ENCODE measurements at regions not wholly inside any gene's neighbourhood (a gene's known extent, or its start where the extent isn't known, plus 50 kb on each side); places are given as distances from the start of the nearest gene placed in this dataset.

GRCh38 chr2:128380961-128381938 is 62.6 kb upstream of the HS6ST1 start:
- no peak for DNase-seq (ENCODE audit: low read depth, low spot score)
- TF ChIP-seq EZH2 (IDR thresholded peaks at IDR 0.05; ENCODE audit: low read length) = no peak
- TF ChIP-seq, protein P1, sequence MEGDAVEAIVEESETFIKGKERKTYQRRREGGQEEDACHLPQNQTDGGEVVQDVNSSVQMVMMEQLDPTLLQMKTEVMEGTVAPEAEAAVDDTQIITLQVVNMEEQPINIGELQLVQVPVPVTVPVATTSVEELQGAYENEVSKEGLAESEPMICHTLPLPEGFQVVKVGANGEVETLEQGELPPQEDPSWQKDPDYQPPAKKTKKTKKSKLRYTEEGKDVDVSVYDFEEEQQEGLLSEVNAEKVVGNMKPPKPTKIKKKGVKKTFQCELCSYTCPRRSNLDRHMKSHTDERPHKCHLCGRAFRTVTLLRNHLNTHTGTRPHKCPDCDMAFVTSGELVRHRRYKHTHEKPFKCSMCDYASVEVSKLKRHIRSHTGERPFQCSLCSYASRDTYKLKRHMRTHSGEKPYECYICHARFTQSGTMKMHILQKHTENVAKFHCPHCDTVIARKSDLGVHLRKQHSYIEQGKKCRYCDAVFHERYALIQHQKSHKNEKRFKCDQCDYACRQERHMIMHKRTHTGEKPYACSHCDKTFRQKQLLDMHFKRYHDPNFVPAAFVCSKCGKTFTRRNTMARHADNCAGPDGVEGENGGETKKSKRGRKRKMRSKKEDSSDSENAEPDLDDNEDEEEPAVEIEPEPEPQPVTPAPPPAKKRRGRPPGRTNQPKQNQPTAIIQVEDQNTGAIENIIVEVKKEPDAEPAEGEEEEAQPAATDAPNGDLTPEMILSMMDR (optimal IDR thresholded peaks at IDR 0.05 in 1 of 3, IDR thresholded peaks at IDR 0.05 in 1 of 3, conservative IDR thresholded peaks at IDR 0.05 in 1 of 3; ENCODE audit: extremely low read depth in 1 of 3, insufficient read depth in 2 of 3, low read length in 3 of 3) = no peak
- dilution Hi-C loops (cut with MboI; ENCODE audit: extremely low pct_ligation_motif_present, low sequenced_read_pairs) = no loop called here
- Histone ChIP-seq H3K36me3 (ENCODE audit: control insufficient read depth in 2 of 2, extremely low read depth in 1 of 2, insufficient read depth in 2 of 2, low read length in 2 of 2) (no peaks in the 10 kb centered on the region), H2AFZ (ENCODE audit: control insufficient read depth, low read length) (no peak overlapping the region), H3K27me3 (ENCODE audit: control insufficient read depth, extremely low read depth, insufficient read depth, low read length) (no peaks in the 10 kb centered on the region), H3K4me1 (ENCODE audit: control insufficient read depth, extremely low read depth, insufficient read depth, low read length) (peaks cover 16% of the 10 kb centered on the region), H3K9me1 (ENCODE audit: control insufficient read depth, extremely low read depth, insufficient read depth, low read length) (no peaks in the 10 kb centered on the region), H4K20me1 (ENCODE audit: control insufficient read depth, extremely low read depth, insufficient read depth, low read length) (no peaks in the 10 kb centered on the region), H3K4me2 (ENCODE audit: control insufficient read depth, extremely low read depth, insufficient read depth, low read depth, low read length) (no peak overlapping the region), H3K27ac (ENCODE audit: control insufficient read depth, insufficient read depth, low read length) (no peak overlapping the region), H3K79me2 (ENCODE audit: control insufficient read depth, insufficient read depth, low read length) (no peaks in the 10 kb centered on the region), H3K9me3 (ENCODE audit: control insufficient read depth, low read depth, low read length) (no peaks in the 10 kb centered on the region), H3K9ac (ENCODE audit: control insufficient read depth, extremely low read depth, insufficient read depth, low read length) (no peak overlapping the region), H3K4me3 (ENCODE audit: control insufficient read depth in 2 of 3, extremely low read depth in 1 of 3, insufficient read depth in 2 of 3, low read depth in 1 of 3, low read length in 3 of 3) (no peak overlapping the region)
- no peak for FAIRE-seq

DNA sequence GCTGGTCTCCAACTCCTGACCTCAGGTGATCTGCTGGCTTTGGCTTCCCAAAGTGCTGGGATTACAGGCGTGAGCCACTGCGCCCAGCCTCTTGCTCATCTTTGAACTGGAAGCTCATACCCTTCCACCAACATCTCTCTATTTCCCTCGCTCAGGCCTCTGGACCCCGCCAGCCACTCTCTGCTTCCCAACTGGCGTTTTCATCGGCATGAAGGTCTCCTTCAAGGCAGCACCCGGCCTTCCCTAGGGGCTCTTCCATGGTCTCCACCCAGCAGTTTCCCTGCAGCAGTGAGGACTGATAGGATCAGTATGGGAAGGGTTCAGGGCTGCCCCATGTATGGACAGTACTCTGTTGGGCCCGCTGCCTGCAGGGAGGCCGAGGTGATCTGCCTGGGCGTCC is 65.8 kb upstream of the HS6ST1 start:
- Histone ChIP-seq H2AFZ (ENCODE audit: control insufficient read depth, low read length) (no peak overlapping the region), H3K36me3 (ENCODE audit: control insufficient read depth in 2 of 2, extremely low read depth in 1 of 2, insufficient read depth in 2 of 2, low read length in 2 of 2) (no peaks in the 10 kb centered on the region), H3K9ac (ENCODE audit: control insufficient read depth, extremely low read depth, insufficient read depth, low read length) (no peak overlapping the region), H3K4me1 (ENCODE audit: control insufficient read depth, extremely low read depth, insufficient read depth, low read length) (peaks cover 3% of the 10 kb centered on the region), H3K4me3 (ENCODE audit: control insufficient read depth in 2 of 3, extremely low read depth in 1 of 3, insufficient read depth in 2 of 3, low read depth in 1 of 3, low read length in 3 of 3) (no peak overlapping the region), H3K27ac (ENCODE audit: control insufficient read depth, insufficient read depth, low read length) (no peak overlapping the region), H3K9me3 (ENCODE audit: control insufficient read depth, low read depth, low read length) (no peaks in the 10 kb centered on the region), H3K4me2 (ENCODE audit: control insufficient read depth, extremely low read depth, insufficient read depth, low read depth, low read length) (no peak overlapping the region), H3K79me2 (ENCODE audit: control insufficient read depth, insufficient read depth, low read length) (no peaks in the 10 kb centered on the region), H3K9me1 (ENCODE audit: control insufficient read depth, extremely low read depth, insufficient read depth, low read length) (no peaks in the 10 kb centered on the region), H4K20me1 (ENCODE audit: control insufficient read depth, extremely low read depth, insufficient read depth, low read length) (no peaks in the 10 kb centered on the region), H3K27me3 (ENCODE audit: control insufficient read depth, extremely low read depth, insufficient read depth, low read length) (no peaks in the 10 kb centered on the region)
- no peak for TF ChIP-seq EZH2 (IDR thresholded peaks at IDR 0.05; ENCODE audit: low read length)
- TF ChIP-seq, protein P1 (optimal IDR thresholded peaks at IDR 0.05 in 1 of 3, IDR thresholded peaks at IDR 0.05 in 1 of 3, conservative IDR thresholded peaks at IDR 0.05 in 1 of 3; ENCODE audit: extremely low read depth in 1 of 3, insufficient read depth in 2 of 3, low read length in 3 of 3) = no peak
- no peak for DNase-seq (ENCODE audit: low read depth, low spot score)
- no peak for FAIRE-seq
- dilution Hi-C loops (cut with MboI; ENCODE audit: extremely low pct_ligation_motif_present, low sequenced_read_pairs) = no loop called here
